ENCODE measurements at regions not wholly inside any gene's neighbourhood (a gene's known extent, or its start where the extent isn't known, plus 50 kb on each side); places are given as distances from the start of the nearest gene placed in this dataset.

GRCh38 chr6:87939776-87940175, 107.9 kb upstream of the SPACA1 start:
- Histone ChIP-seq H3K9ac (ENCODE audit: extremely low read depth, insufficient read length, low read length) (no peak overlapping the region), H3K4ac (ENCODE audit: low read depth, low read length) (no peak overlapping the region), H2AK5ac (ENCODE audit: insufficient read length, low read length) (no peak overlapping the region), H3K4me2 (ENCODE audit: insufficient read depth, insufficient read length, low read length) (no peak overlapping the region), H3K23me2 (ENCODE audit: insufficient read length, low read depth, low read length, poor library complexity, severe bottlenecking) (no peaks in the 10 kb centered on the region), H2BK15ac (ENCODE audit: low read depth, low read length) (no peak overlapping the region), H3K79me2 (ENCODE audit: insufficient read depth, low read length) (no peaks in the 10 kb centered on the region), H4K5ac (ENCODE audit: insufficient read length, low read depth, low read length) (no peak overlapping the region), H3K79me1 (ENCODE audit: insufficient read depth, low read depth, low read length, poor library complexity, severe bottlenecking) (no peaks in the 10 kb centered on the region), H3T11ph (ENCODE audit: low read length) (no peak overlapping the region), H3K4me1 (ENCODE audit: insufficient read depth, low read length) (no peaks in the 10 kb centered on the region; the same call in 1 of the 2 replicates), H3K18ac (ENCODE audit: insufficient read length, low read depth, low read length) (no peak overlapping the region), H3K23ac (ENCODE audit: insufficient read length, low read depth, low read length) (no peak overlapping the region), H2BK12ac (ENCODE audit: insufficient read length, low read depth, low read length) (no peak overlapping the region), H2AFZ (ENCODE audit: low read length) (no peak overlapping the region), H4K91ac (ENCODE audit: insufficient read length, low read depth, low read length) (no peak overlapping the region), H3K27ac (ENCODE audit: insufficient read length, low read depth, low read length) (no peak overlapping the region), H2BK120ac (ENCODE audit: low read depth, low read length, poor library complexity, severe bottlenecking) (no peak overlapping the region), H4K8ac (replicated peaks; ENCODE audit: insufficient read length, low read depth, low read length) (no peak overlapping the region), H3K9me3 (ENCODE audit: control insufficient read depth, low read depth, low read length) (no peaks in the 10 kb centered on the region), H2BK20ac (ENCODE audit: low read depth, low read length, poor library complexity, severe bottlenecking) (no peak overlapping the region), H3K27me3 (ENCODE audit: insufficient read depth, low read length) (no peaks in the 10 kb centered on the region), H2BK5ac (ENCODE audit: insufficient read length, low read length) (no peak overlapping the region), H4K20me1 (ENCODE audit: control insufficient read depth, insufficient read depth, insufficient read length) (no peaks in the 10 kb centered on the region), H3K56ac (ENCODE audit: insufficient read length, low read depth, low read length) (no peak overlapping the region), H3K14ac (ENCODE audit: insufficient read depth, low read length) (no peak overlapping the region)
- WGBS (ENCODE audit: extremely low coverage, insufficient read length, low lambda C conversion rate) = no CpG with 5 or more reads among the region's 1 CpG
- H3K27ac Mint-ChIP-seq = no peak overlapping the region
- H3K9me3 Mint-ChIP-seq = no peaks in the 10 kb centered on the region
- H3K36me3 Mint-ChIP-seq (ENCODE audit: insufficient read depth in 1 of 3, low read depth in 3 of 3) = no peaks in the 10 kb centered on the region; a peak in 1 of 7 replicates
- no peak for DNase-seq
- H3K4me3 Mint-ChIP-seq = no peak overlapping the region
- peaks cover 26 to 32% of the 10 kb centered on the region in 2 experiments for H3K4me1 Mint-ChIP-seq
- H3K27me3 Mint-ChIP-seq (ENCODE audit: low read depth) = no peaks in the 10 kb centered on the region
- no peak for TF ChIP-seq CTCF (conservative IDR thresholded peaks at IDR 0.05)
